SK-N-SH treated with all-trans-retinoic acid at 6 μM for 48 hours (cell line): ENCODE measurements at regions not wholly inside any gene's neighbourhood (a gene's known extent, or its start where the extent isn't known, plus 50 kb on each side); places are given as distances from the start of the nearest gene placed in this dataset.

ENCODE experiments used
- BACH2 ChIP-seq: fragments of 250-450 bp; sonication (Bioruptor Pico); IDR thresholded peaks from 2 replicates; pipeline ENCODE4 v1.9.0; 2021; ENCODE audit warnings: mild to moderate bottlenecking, borderline replicate concordance
- ESRRG ChIP-seq: fragments of 250-450 bp; sonication (Bioruptor Pico); IDR thresholded peaks from 2 replicates; pipeline ENCODE4 v1.6.1; 2021; ENCODE audit warnings: mild to moderate bottlenecking
- PATZ1 ChIP-seq: fragments of 250-450 bp; sonication (Bioruptor Pico); IDR thresholded peaks from 2 replicates; pipeline ENCODE4 v1.8.0; 2020; ENCODE audit warnings: mild to moderate bottlenecking, moderate library complexity, borderline replicate concordance
- POU6F1 ChIP-seq: fragments of 250-450 bp; sonication (Bioruptor Pico); IDR thresholded peaks from 2 replicates; pipeline ENCODE4 v1.8.0; 2021; ENCODE audit warnings: low read depth, mild to moderate bottlenecking, moderate library complexity, borderline replicate concordance
- RARB ChIP-seq: fragments of 250-450 bp; sonication (Bioruptor Pico); IDR thresholded peaks from 2 replicates; pipeline ENCODE4 v1.8.0; 2021; ENCODE audit warnings: mild to moderate bottlenecking, moderate library complexity
- SNAI2 ChIP-seq: fragments of 250-450 bp; sonication (Bioruptor Pico); IDR thresholded peaks from 2 replicates; pipeline ENCODE4 v1.5.0; 2020; ENCODE audit warnings: mild to moderate bottlenecking, moderate library complexity
- ZFP30 ChIP-seq: fragments of 450-650 bp; formaldehyde crosslinking; IDR thresholded peaks from 2 replicates; pipeline ENCODE4 v1.5.0; 2022; ENCODE audit warnings: mild to moderate bottlenecking, moderate library complexity
- TF ChIP-seq, protein P1 (sequence below): fragments of 250-450 bp; sonication (Bioruptor Pico); IDR thresholded peaks from 2 replicates; pipeline ENCODE4 v1.5.1; 2020; ENCODE audit warnings: low read depth, mild to moderate bottlenecking, moderate library complexity

DNA sequence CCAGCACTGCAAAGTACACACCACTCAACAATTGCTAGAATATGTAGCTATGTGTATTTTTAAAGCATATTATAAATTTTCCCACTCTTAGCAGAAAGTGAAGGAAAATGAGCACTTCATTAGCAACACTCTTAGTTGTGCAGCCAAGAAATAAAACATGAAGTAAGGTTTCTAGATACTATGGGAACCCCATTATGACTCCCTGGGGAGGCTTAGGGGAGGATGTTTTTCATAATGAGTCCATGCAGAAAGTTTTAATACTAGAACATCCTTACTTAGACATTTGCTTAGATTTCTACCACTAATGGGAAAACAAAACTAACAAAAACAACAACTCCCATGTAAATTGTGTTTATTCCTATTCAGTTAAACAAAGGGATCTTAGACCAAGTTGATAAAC, 148.4 kb upstream of the HDAC9 start:
- TF ChIP-seq, protein P1, sequence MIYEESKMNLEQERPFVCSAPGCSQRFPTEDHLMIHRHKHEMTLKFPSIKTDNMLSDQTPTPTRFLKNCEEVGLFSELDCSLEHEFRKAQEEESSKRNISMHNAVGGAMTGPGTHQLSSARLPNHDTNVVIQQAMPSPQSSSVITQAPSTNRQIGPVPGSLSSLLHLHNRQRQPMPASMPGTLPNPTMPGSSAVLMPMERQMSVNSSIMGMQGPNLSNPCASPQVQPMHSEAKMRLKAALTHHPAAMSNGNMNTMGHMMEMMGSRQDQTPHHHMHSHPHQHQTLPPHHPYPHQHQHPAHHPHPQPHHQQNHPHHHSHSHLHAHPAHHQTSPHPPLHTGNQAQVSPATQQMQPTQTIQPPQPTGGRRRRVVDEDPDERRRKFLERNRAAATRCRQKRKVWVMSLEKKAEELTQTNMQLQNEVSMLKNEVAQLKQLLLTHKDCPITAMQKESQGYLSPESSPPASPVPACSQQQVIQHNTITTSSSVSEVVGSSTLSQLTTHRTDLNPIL (CRISPR knock-in tag) = no peak
- TF ChIP-seq PATZ1 (CRISPR knock-in tag) (no peak), ZFP30 (no peak), POU6F1 (CRISPR knock-in tag) (no peak), BACH2 (CRISPR knock-in tag) (no peak), RARB (CRISPR knock-in tag) (no peak), SNAI2 (CRISPR knock-in tag) (no peak), ESRRG (CRISPR knock-in tag) (no peak)
